Natural killer cell (primary cell): ENCODE measurements at regions not wholly inside any gene's neighbourhood (a gene's known extent, or its start where the extent isn't known, plus 50 kb on each side); places are given as distances from the start of the nearest gene placed in this dataset.

Experiments used
- ATAC-seq, 3 donors: fragments of 150-1000 bp in 2 of 3; fragments of 200-7000 bp in 1 of 3; cut with Tn5 transposase; 1 replicate in 1 of 3; 2 replicates in 2 of 3; pipeline ENCODE4 v1.10.0; 2021; ENCODE audit warnings: mild to moderate bottlenecking in 2 of 3, moderate library complexity in 2 of 3
- DNase-seq, 2 donors: peaks; one replicate each; pipeline versions ENCODE4 v3.0.0 to v3.0.0-alpha.2; 2013 to 2021; ENCODE audit warnings: mixed read lengths in 1 of 2
- H3K27ac ChIP-seq: one replicate; pipeline ENCODE4 v1.5.1; 2013; ENCODE audit warnings: mild to moderate bottlenecking, low read length
- H3K27me3 ChIP-seq: one replicate; pipeline ENCODE4 v1.6.1; 2013; ENCODE audit warnings: low read length; ENCODE audit not compliant: control insufficient read depth, insufficient read depth
- H3K36me3 ChIP-seq: one replicate; pipeline ENCODE4 v1.6.1; 2013; ENCODE audit warnings: low read length; ENCODE audit not compliant: control insufficient read depth, insufficient read depth
- H3K4me1 ChIP-seq: one replicate; pipeline ENCODE4 v1.6.1; 2013; ENCODE audit warnings: low read length; ENCODE audit not compliant: control insufficient read depth, insufficient read depth
- H3K4me3 ChIP-seq: one replicate; pipeline ENCODE4 v1.5.1; 2013; ENCODE audit warnings: low read length
- H3K9me3 ChIP-seq: one replicate; pipeline ENCODE4 v1.6.1; 2013; ENCODE audit warnings: low read length; ENCODE audit not compliant: control insufficient read depth, insufficient read depth
- H3K27ac Mint-ChIP-seq, 2 donors: one replicate each; pipeline ENCODE4 v1.8.0; 2022; ENCODE audit warnings: mild to moderate bottlenecking in 2 of 2, mixed read lengths in 2 of 2, moderate library complexity in 1 of 2
- H3K27me3 Mint-ChIP-seq, 2 donors: one replicate each; pipeline ENCODE4 v1.8.0; 2022; ENCODE audit warnings: low read depth in 2 of 2, mixed read lengths in 2 of 2
- H3K36me3 Mint-ChIP-seq: one replicate; pipeline ENCODE4 v1.8.0; 2022; ENCODE audit warnings: mixed read lengths
- H3K4me1 Mint-ChIP-seq, 2 donors: one replicate each; pipeline ENCODE4 v1.8.0; 2022; ENCODE audit warnings: mixed read lengths in 2 of 2
- H3K4me3 Mint-ChIP-seq: one replicate; pipeline ENCODE4 v1.8.0; 2022; ENCODE audit warnings: mild to moderate bottlenecking, moderate library complexity, mixed read lengths
- H3K9me3 Mint-ChIP-seq, 2 donors: one replicate each; pipeline ENCODE4 v1.8.0; 2022; ENCODE audit warnings: mixed read lengths in 2 of 2
- WGBS: methylation state at CpG from one replicate; pipeline ENCODE4 v1.1.7; 2013; ENCODE audit warnings: missing lambda C conversion rate; ENCODE audit not compliant: insufficient coverage; 5-methylcytosine and 5-hydroxymethylcytosine counted together
- intact Hi-C: fragments of 100-400 bp; cut with micrococcal nuclease; formaldehyde crosslinking; loops from one replicate; pipeline ENCODE4 v1.14.2; 2022
- TF ChIP-seq, protein P1 (sequence below): fragments of 200-600 bp; IDR thresholded peaks from one replicate; pipeline ENCODE4 v1.8.0; 2022; ENCODE audit warnings: antibody characterized with exemption

DNA sequence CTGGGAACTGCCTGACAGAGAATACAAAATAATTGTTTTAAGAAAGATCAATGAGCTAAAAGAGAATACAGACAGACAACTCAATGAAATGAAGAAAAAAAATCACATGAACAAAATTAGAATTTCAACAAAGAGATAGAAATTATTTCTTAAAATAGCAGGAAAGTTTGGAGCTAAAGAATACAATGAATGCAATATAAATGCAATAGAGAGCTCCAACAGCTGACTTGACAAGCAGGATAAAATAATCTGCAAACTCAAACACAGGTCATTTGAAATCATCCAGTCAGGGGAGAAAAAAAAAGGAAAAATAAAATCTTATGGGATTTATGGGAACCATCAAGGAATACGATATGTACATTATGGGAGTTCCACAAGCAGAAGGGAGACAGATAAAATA, 902.7 kb upstream of the ZEB2 start:
- TF ChIP-seq, protein P1, sequence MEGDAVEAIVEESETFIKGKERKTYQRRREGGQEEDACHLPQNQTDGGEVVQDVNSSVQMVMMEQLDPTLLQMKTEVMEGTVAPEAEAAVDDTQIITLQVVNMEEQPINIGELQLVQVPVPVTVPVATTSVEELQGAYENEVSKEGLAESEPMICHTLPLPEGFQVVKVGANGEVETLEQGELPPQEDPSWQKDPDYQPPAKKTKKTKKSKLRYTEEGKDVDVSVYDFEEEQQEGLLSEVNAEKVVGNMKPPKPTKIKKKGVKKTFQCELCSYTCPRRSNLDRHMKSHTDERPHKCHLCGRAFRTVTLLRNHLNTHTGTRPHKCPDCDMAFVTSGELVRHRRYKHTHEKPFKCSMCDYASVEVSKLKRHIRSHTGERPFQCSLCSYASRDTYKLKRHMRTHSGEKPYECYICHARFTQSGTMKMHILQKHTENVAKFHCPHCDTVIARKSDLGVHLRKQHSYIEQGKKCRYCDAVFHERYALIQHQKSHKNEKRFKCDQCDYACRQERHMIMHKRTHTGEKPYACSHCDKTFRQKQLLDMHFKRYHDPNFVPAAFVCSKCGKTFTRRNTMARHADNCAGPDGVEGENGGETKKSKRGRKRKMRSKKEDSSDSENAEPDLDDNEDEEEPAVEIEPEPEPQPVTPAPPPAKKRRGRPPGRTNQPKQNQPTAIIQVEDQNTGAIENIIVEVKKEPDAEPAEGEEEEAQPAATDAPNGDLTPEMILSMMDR, result no peak
- Mint-ChIP-seq H3K27ac (no peak overlapping the region), H3K27me3 (peaks cover 22 to 35% of the 10 kb centered on the region in 2 donors), H3K4me1 (peaks cover 0 to 5% of the 10 kb centered on the region in 2 donors), H3K9me3 (peaks cover 9 to 13% of the 10 kb centered on the region in 2 donors), H3K36me3 (peaks cover 23% of the 10 kb centered on the region), H3K4me3 (no peak overlapping the region)
- H3K9me3 ChIP-seq, result peaks cover 3% of the 10 kb centered on the region
- no peak for ATAC-seq
- no peak overlapping the region for H3K27ac ChIP-seq
- WGBS, result 100% methylated on average over 1 of the region's 1 CpG
- no peaks in the 10 kb centered on the region for H3K27me3 ChIP-seq
- no peaks in the 10 kb centered on the region for H3K4me1 ChIP-seq
- H3K4me3 ChIP-seq, result no peak overlapping the region
- H3K36me3 ChIP-seq, result no peaks in the 10 kb centered on the region
- intact Hi-C loops, result no loop called here
- no peak for DNase-seq

- Mint-ChIP-seq H3K9me3 (peaks cover 9 to 13% of the 10 kb centered on the region in 2 donors), H3K27me3 (peaks cover 24 to 39% of the 10 kb centered on the region in 2 donors), H3K4me3 (no peak overlapping the region), H3K27ac (no peak overlapping the region), H3K36me3 (peaks cover 23% of the 10 kb centered on the region), H3K4me1 (peaks cover 0 to 5% of the 10 kb centered on the region in 2 donors)
- DNase-seq, result no peak
- Histone ChIP-seq H3K9me3 (peaks cover 3% of the 10 kb centered on the region), H3K27me3 (no peaks in the 10 kb centered on the region), H3K36me3 (no peaks in the 10 kb centered on the region), H3K4me3 (no peak overlapping the region), H3K4me1 (no peaks in the 10 kb centered on the region), H3K27ac (no peak overlapping the region)
- ATAC-seq, result no peak
- TF ChIP-seq, protein P1, result no peak
- intact Hi-C loops, result no loop called here
- WGBS, result 100% methylated on average over 1 of the region's 1 CpG
Measured at GRCh38 chr2:145421841-145422240, 901.9 kb upstream of the ZEB2 start.

GRCh38 chr2:145416640-145417039, 896.7 kb upstream of the ZEB2 start:
- Mint-ChIP-seq H3K4me1 (peaks cover 2% of the 10 kb centered on the region in 2 donors), H3K4me3 (no peak overlapping the region), H3K9me3 (peaks cover 0 to 7% of the 10 kb centered on the region in 2 donors), H3K27ac (no peak overlapping the region), H3K27me3 (peaks cover 34 to 55% of the 10 kb centered on the region in 2 donors), H3K36me3 (peaks cover 9% of the 10 kb centered on the region)
- Histone ChIP-seq H3K4me3 (no peak overlapping the region), H3K27ac (no peak overlapping the region), H3K36me3 (no peaks in the 10 kb centered on the region), H3K4me1 (peaks cover 3% of the 10 kb centered on the region), H3K9me3 (peaks cover 3% of the 10 kb centered on the region), H3K27me3 (peaks cover 11% of the 10 kb centered on the region)
- ATAC-seq, result no peak
- intact Hi-C loops, result no loop called here
- WGBS, result 90% methylated on average over 2 of the region's 2 CpGs
- no peak for DNase-seq
- TF ChIP-seq, protein P1, result no peak

DNA sequence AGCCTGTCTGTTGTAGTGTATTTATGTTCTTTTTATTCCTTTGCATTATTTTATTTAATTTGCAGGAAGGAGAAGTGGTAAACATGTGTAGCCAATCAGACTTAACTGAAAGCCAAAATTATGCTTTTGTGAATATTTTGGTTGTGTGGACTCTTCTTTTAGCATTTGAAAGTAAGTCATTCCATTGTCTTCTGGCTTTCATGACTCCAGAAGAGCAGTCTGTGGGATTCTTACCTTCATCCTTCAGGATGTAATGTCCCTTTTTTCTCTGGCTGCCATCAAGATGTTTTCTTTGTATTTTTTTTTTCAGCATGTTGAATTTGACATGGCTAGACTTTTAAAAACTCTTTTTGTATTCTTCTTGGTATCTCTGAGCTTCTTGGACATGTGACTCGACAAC, 895.2 kb upstream of the ZEB2 start:
- peaks cover 8% of the 10 kb centered on the region for H3K4me1 ChIP-seq
- Mint-ChIP-seq H3K27ac (no peak overlapping the region), H3K4me1 (peaks cover 15 to 16% of the 10 kb centered on the region in 2 donors), H3K36me3 (no peaks in the 10 kb centered on the region), H3K4me3 (no peak overlapping the region), H3K27me3 (peaks cover 44 to 70% of the 10 kb centered on the region in 2 donors), H3K9me3 (no peaks in the 10 kb centered on the region)
- no peak overlapping the region for H3K27ac ChIP-seq
- TF ChIP-seq, protein P1, result no peak
- H3K9me3 ChIP-seq, result peaks cover 3% of the 10 kb centered on the region
- H3K27me3 ChIP-seq, result peaks cover 18% of the 10 kb centered on the region
- intact Hi-C loops, result no loop called here
- DNase-seq (no peak), ATAC-seq (no peak)
- H3K4me3 ChIP-seq, result no peak overlapping the region
- 67% methylated on average over 1 of the region's 1 CpG for WGBS
- H3K36me3 ChIP-seq, result no peaks in the 10 kb centered on the region
